ENCODE measurements at regions not wholly inside any gene's neighbourhood (a gene's known extent, or its start where the extent isn't known, plus 50 kb on each side); places are given as distances from the start of the nearest gene placed in this dataset.

- Histone ChIP-seq H3K4me1 (no peaks in the 10 kb centered on the region), H3K4me3 (no peak overlapping the region), H3K36me3 (no peaks in the 10 kb centered on the region), H3K9me3 (no peaks in the 10 kb centered on the region), H3K27ac (no peak overlapping the region), H3K27me3 (no peaks in the 10 kb centered on the region)
- intact Hi-C loops (cut with DNase I; ENCODE audit: low total_unique reads): no loop called here
- ATAC-seq (no peak), DNase-seq (no peak)
- TF ChIP-seq POLR2A (IDR thresholded peaks at IDR 0.05) (no peak), CTCF (IDR thresholded peaks at IDR 0.05 in 4 of 5, conservative IDR thresholded peaks at IDR 0.05 in 1 of 5) (no peak)
- in situ Hi-C loops (cut with MboI; ENCODE audit: low sequenced_read_pairs in 4 of 4): no loop called here
Observed at GRCh38 chr10:53127686-53128085, 355.1 kb upstream of the MBL2 start.

- intact Hi-C loops (cut with DNase I; ENCODE audit: low total_unique reads) (no loop called here), in situ Hi-C loops (cut with MboI; ENCODE audit: low sequenced_read_pairs in 4 of 4) (no loop called here)
- ATAC-seq (no peak), DNase-seq (no peak)
- Histone ChIP-seq H3K36me3 (no peaks in the 10 kb centered on the region), H3K27ac (no peak overlapping the region), H3K9me3 (no peaks in the 10 kb centered on the region), H3K4me3 (no peak overlapping the region), H3K27me3 (no peaks in the 10 kb centered on the region), H3K4me1 (no peaks in the 10 kb centered on the region)
- TF ChIP-seq POLR2A (IDR thresholded peaks at IDR 0.05) (no peak), CTCF (IDR thresholded peaks at IDR 0.05 in 4 of 5, conservative IDR thresholded peaks at IDR 0.05 in 1 of 5) (no peak)
Observed at GRCh38 chr10:53123311-53123710, 350.7 kb upstream of the MBL2 start.

GRCh38 chr10:53122281-53122680 lies 349.7 kb upstream of the MBL2 start:
- Histone ChIP-seq H3K9me3 (no peaks in the 10 kb centered on the region), H3K36me3 (no peaks in the 10 kb centered on the region), H3K27ac (no peak overlapping the region), H3K4me1 (no peaks in the 10 kb centered on the region), H3K4me3 (no peak overlapping the region), H3K27me3 (no peaks in the 10 kb centered on the region)
- DNase-seq (no peak), ATAC-seq (no peak)
- intact Hi-C loops (cut with DNase I; ENCODE audit: low total_unique reads): no loop called here
- in situ Hi-C loops (cut with MboI; ENCODE audit: low sequenced_read_pairs in 4 of 4): no loop called here
- TF ChIP-seq POLR2A (IDR thresholded peaks at IDR 0.05) (no peak), CTCF (IDR thresholded peaks at IDR 0.05 in 4 of 5, conservative IDR thresholded peaks at IDR 0.05 in 1 of 5) (no peak)

- H3K36me3 ChIP-seq: no peaks in the 10 kb centered on the region
- no peaks in the 10 kb centered on the region for H3K4me1 ChIP-seq
- no peak for DNase-seq
- H3K27ac ChIP-seq: no peak overlapping the region
- H3K27me3 ChIP-seq: no peaks in the 10 kb centered on the region
- no peak overlapping the region for H3K4me3 ChIP-seq
- no peak for ATAC-seq
- H3K9me3 ChIP-seq: no peaks in the 10 kb centered on the region
- in situ Hi-C loops (cut with MboI; ENCODE audit: low sequenced_read_pairs in 4 of 4) (no loop called here), intact Hi-C loops (cut with DNase I; ENCODE audit: low total_unique reads) (no loop called here)
- no peak for TF ChIP-seq POLR2A (IDR thresholded peaks at IDR 0.05)
- no peak for TF ChIP-seq CTCF (IDR thresholded peaks at IDR 0.05 in 4 of 5, conservative IDR thresholded peaks at IDR 0.05 in 1 of 5)
Observed at GRCh38 chr10:53115660-53116059, 343.1 kb upstream of the MBL2 start.

GRCh38 chr10:53111529-53111928 lies 338.9 kb upstream of the MBL2 start:
- Histone ChIP-seq H3K27ac (no peak overlapping the region), H3K27me3 (no peaks in the 10 kb centered on the region), H3K36me3 (no peaks in the 10 kb centered on the region), H3K4me1 (no peaks in the 10 kb centered on the region), H3K4me3 (no peak overlapping the region), H3K9me3 (no peaks in the 10 kb centered on the region)
- TF ChIP-seq POLR2A (IDR thresholded peaks at IDR 0.05): no peak
- TF ChIP-seq CTCF (IDR thresholded peaks at IDR 0.05 in 4 of 5, conservative IDR thresholded peaks at IDR 0.05 in 1 of 5): no peak
- DNase-seq: no peak
- no peak for ATAC-seq
- in situ Hi-C loops (cut with MboI; ENCODE audit: low sequenced_read_pairs in 4 of 4) (no loop called here), intact Hi-C loops (cut with DNase I; ENCODE audit: low total_unique reads) (no loop called here)
